ENCODE measurements at regions not wholly inside any gene's neighbourhood (a gene's known extent, or its start where the extent isn't known, plus 50 kb on each side); places are given as distances from the start of the nearest gene placed in this dataset.

DNA sequence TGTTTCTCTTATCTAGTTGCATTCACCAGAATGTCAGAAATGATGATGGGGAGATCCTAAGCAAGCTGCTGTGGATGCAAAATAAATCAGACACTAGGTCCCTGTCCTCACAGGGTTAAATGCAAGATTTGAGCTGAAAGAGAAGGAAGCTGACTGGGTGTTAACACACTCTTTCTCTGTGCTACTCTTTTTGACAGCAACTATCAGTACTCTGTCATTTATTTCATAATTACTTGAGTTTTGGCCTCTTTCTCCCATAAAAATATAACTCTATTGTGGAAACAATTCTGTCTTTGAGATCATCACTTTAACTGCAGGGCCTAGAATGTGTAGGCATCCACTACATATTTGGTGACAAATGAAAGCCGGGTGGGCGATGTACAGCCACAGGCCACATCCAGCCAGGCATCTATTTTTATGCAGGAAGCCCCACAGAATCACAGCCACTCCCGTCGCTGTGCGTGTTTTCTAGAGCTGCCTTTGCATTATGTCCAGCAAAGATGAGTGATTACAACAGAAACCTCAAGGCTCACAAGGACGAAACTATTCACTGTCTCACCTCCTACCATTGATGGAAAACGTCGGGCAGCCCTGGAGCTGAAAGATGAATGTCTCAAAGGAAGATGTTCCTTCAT lies 849.0 kb downstream of the RNF144A start:
- Histone ChIP-seq H3K27me3 (ENCODE audit: control insufficient read depth, insufficient read depth, low read length) (no peaks in the 10 kb centered on the region), H3K36me3 (replicated peaks; ENCODE audit: control insufficient read depth, insufficient read depth, low read length) (no peaks in the 10 kb centered on the region), H3K4me3 (ENCODE audit: insufficient read depth, low read depth, low read length) (no peak overlapping the region)
- DNase-seq = no peak

DNA sequence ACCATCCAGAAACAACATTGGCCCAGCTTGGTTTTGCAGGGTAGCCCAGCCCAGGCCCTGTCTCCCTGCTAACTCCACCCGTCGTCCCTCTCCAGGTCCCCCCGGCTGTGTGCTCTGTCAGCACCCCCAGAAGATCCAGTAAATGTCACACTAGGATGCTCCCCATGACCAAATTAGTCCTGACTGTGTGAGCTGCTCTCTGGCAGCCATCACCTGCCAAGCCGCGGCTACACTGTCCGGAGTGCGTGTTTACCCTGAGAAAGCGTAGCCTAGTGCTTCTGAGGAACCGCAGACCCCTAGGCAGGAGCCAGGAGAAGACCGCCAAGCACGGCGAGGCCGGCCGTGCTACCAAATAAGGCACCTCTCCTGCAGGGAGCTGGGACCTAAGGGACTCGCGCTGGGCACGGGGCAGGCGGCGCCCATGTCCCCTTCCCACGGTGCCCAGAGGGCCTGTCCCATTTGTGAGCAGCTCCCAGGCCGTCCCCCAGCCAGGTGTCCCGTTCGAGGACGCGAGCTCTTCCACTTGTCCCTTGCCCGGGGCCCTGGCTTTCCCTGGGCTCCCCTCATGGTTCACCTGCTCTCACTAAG lies 849.9 kb downstream of the RNF144A start:
- Histone ChIP-seq H3K4me3 (ENCODE audit: insufficient read depth, low read depth, low read length) (no peak overlapping the region), H3K27me3 (ENCODE audit: control insufficient read depth, insufficient read depth, low read length) (no peaks in the 10 kb centered on the region), H3K36me3 (replicated peaks; ENCODE audit: control insufficient read depth, insufficient read depth, low read length) (no peaks in the 10 kb centered on the region)
- DNase-seq = no peak

DNA sequence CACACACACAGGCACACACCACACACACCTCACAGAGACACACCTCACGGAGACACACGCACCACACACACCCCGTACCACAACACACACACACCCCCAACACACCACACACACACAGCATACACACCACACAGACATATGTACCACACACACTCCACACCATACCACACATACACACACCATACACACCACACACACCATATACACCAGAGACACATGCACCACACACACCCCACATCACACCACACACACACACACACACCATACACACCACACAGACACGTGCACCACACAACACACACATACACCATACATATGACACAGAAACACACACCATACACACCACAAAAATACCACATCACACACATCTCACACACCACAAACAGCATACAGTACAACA lies 850.7 kb downstream of the RNF144A start:
- Histone ChIP-seq H3K4me3 (ENCODE audit: insufficient read depth, low read depth, low read length) (no peak overlapping the region), H3K27me3 (ENCODE audit: control insufficient read depth, insufficient read depth, low read length) (no peaks in the 10 kb centered on the region), H3K36me3 (replicated peaks; ENCODE audit: control insufficient read depth, insufficient read depth, low read length) (no peaks in the 10 kb centered on the region)

DNA sequence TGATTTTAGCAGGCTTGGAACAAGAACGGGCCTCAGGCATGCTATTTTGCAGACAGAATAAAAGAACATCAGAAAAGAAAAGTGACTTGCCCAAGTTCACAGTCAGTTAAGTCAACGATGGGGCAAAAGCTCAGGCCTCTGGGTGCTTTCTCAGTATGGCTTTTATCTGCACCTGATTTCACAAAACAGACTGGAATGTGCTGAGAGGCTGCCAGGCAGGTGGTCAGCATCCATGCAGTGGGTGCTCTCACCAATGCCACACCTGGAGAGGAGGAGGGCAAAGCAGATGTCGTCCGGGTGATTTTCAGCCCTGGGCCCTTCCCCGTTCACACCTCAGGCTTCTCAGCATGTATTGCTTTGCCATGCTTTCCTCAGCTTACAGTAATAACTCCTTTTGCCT lies 854.6 kb downstream of the RNF144A start:
- Histone ChIP-seq H3K4me3 (ENCODE audit: insufficient read depth, low read depth, low read length) (no peak overlapping the region), H3K27me3 (ENCODE audit: control insufficient read depth, insufficient read depth, low read length) (no peaks in the 10 kb centered on the region), H3K36me3 (replicated peaks; ENCODE audit: control insufficient read depth, insufficient read depth, low read length) (no peaks in the 10 kb centered on the region)
- DNase-seq = no peak

More for the DNA sequence above, 850.7 kb downstream of the RNF144A start:
- no peak for DNase-seq

DNA sequence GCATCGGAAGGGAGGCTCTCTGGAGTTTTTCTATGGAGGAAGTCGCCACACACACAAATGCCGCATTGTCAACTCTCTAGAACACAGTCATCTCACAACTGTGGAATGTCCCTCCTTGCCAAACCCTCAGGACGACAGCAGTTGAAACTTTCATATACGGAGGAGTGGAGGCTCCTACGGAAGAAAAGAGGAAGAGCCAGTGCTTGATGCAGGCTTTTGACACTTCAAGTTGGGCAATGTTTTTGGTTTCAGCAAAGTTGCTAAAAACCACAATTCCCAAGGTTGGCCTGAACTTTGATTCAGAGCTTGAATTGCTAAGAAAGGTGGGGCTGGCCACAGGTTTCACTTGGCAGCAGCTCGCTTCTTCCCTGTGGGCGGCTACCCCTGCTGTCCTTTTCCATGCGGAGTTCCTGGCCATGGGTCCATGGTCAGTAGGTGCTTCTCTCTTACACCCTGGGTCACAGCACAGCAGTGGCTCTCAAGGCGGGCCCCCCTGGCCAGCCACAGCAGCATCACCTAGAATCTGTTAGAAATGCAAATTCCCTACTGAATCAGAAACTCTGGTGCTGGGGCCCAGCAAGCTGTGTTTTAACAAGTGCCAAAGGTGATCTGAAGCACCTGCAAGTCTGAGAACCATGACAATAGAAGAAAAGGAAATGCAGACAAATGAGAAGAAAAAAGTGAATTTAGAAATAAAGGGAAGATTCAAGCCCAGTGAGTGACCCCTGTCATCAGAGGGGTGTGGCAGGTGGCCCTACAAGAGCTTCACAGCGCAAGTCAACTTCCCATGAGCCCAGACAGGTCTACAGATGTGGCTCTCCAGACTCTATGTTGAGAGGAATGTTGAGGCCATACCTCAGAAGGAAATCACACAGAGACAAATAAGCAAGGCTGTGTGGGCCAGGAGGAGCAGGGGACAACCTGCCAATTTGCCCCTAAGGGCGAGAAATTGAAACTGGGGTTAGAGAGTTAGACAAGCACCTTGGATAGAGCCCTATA lies 856.4 kb downstream of the RNF144A start:
- Histone ChIP-seq H3K4me3 (ENCODE audit: insufficient read depth, low read depth, low read length) (no peak overlapping the region), H3K27me3 (ENCODE audit: control insufficient read depth, insufficient read depth, low read length) (no peaks in the 10 kb centered on the region), H3K36me3 (replicated peaks; ENCODE audit: control insufficient read depth, insufficient read depth, low read length) (no peaks in the 10 kb centered on the region)
- no peak for DNase-seq

DNA sequence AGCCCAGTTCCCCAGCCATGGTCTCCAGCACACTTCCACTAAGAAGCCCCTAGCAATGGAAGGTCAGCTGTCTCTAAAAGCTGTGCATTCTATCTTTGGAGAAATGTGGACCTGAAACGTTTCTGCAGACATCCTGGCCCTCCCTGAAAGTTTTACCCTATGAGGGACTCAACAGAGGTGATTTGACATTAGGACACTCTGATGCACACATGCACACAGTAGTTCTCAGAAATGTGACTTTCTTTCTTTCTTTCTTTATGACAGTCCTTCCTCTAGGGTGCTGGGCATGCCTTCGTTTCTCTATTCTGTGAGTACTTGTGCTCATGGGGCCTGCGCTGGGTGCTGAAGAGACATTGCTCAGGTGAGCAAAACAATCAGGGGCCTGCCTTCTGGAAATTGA lies 857.3 kb downstream of the RNF144A start:
- no peak overlapping the region for H3K4me3 ChIP-seq (ENCODE audit: insufficient read depth, low read depth, low read length)
- no peaks in the 10 kb centered on the region for H3K27me3 ChIP-seq (ENCODE audit: control insufficient read depth, insufficient read depth, low read length)
- H3K36me3 ChIP-seq (replicated peaks; ENCODE audit: control insufficient read depth, insufficient read depth, low read length) = no peaks in the 10 kb centered on the region
- no peak for DNase-seq

DNA sequence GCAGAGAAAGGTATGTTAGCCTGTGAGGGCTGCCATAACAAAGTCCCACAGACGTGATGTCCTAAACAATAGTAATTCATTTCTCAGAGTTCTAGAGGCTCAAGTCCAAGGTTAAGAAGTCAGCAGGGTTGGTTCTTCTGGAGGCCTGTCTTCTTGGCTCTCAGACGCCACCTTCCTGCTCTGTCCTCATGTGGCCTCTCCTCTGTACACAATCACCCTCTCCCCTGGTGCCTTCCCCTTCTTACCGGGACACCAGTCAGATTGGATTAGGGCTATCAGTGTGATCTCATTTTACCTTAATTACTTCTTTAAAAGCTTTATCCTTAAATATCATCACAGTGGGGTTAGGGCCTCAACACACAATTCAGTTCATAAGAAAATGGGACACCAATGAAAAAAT lies 860.5 kb downstream of the RNF144A start:
- Histone ChIP-seq H3K4me3 (ENCODE audit: insufficient read depth, low read depth, low read length) (no peak overlapping the region), H3K36me3 (replicated peaks; ENCODE audit: control insufficient read depth, insufficient read depth, low read length) (no peaks in the 10 kb centered on the region), H3K27me3 (ENCODE audit: control insufficient read depth, insufficient read depth, low read length) (no peaks in the 10 kb centered on the region)
- no peak for DNase-seq

DNA sequence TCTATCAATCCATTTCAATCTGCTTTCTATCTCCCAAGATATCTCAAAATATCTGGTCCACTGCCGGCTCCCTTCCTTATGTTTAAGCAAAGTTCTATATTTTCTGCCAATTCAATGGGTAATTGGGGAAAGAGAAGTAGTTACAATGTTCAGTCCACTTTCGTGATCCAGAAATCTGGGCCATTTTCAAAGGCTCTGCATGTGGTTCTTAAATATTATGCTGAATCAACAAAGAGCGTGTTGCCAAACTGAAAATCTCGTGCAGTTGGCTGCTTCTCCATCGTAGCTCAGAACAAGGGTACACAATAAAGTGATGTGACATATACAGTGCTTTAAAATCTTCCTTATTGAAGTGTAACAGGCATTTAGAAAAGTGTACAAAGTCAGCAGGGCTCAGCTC lies 863.1 kb downstream of the RNF144A start:
- no peaks in the 10 kb centered on the region for H3K27me3 ChIP-seq (ENCODE audit: control insufficient read depth, insufficient read depth, low read length)
- no peak for DNase-seq

DNA sequence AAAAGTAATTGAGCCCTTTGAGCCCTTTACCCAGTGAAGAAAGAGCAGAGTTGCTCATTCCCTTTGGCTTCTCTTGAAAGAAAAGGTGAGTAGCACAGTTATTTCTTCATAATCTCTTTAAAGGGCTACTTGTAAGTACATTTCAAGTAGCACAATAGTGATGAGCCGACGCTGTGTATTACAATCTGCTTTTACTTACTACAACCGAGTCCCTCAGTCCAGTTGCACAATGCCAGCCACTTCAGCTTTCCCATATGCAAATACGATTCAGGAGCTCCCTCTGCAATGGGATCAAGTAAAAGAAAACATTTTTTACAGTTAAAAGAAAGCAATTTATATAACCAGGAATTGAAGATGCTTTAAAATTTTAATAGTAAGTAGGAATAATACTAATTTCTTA lies 868.5 kb downstream of the RNF144A start:
- Histone ChIP-seq H3K27me3 (ENCODE audit: control insufficient read depth, insufficient read depth, low read length) (no peaks in the 10 kb centered on the region), H3K4me3 (ENCODE audit: insufficient read depth, low read depth, low read length) (no peak overlapping the region), H3K36me3 (replicated peaks; ENCODE audit: control insufficient read depth, insufficient read depth, low read length) (no peaks in the 10 kb centered on the region)
- DNase-seq = no peak

More for the DNA sequence above, 863.1 kb downstream of the RNF144A start:
- no peak overlapping the region for H3K4me3 ChIP-seq (ENCODE audit: insufficient read depth, low read depth, low read length)
- no peaks in the 10 kb centered on the region for H3K36me3 ChIP-seq (replicated peaks; ENCODE audit: control insufficient read depth, insufficient read depth, low read length)

DNA sequence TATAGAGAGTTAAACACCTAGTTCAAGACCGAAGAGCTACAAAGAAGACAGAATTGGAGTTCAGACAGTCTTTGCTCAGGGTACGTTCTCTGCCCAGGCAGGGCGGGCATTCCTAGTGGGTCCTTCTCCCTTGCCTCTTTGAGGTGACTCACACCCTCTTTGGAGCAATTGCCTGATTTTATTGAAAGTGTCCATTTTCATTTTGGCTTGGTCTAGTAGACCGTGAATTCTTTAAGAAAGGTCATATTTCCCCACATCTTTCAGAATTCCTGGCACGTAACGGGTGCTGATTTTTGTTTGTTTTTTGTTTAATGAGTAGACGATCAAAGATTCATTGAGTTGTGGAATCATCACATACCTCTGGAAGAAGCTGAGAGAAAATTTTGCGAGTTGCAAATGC lies 871.5 kb downstream of the RNF144A start:
- Histone ChIP-seq H3K4me3 (ENCODE audit: insufficient read depth, low read depth, low read length) (no peak overlapping the region), H3K36me3 (replicated peaks; ENCODE audit: control insufficient read depth, insufficient read depth, low read length) (no peaks in the 10 kb centered on the region), H3K27me3 (ENCODE audit: control insufficient read depth, insufficient read depth, low read length) (no peaks in the 10 kb centered on the region)
- no peak for DNase-seq

DNA sequence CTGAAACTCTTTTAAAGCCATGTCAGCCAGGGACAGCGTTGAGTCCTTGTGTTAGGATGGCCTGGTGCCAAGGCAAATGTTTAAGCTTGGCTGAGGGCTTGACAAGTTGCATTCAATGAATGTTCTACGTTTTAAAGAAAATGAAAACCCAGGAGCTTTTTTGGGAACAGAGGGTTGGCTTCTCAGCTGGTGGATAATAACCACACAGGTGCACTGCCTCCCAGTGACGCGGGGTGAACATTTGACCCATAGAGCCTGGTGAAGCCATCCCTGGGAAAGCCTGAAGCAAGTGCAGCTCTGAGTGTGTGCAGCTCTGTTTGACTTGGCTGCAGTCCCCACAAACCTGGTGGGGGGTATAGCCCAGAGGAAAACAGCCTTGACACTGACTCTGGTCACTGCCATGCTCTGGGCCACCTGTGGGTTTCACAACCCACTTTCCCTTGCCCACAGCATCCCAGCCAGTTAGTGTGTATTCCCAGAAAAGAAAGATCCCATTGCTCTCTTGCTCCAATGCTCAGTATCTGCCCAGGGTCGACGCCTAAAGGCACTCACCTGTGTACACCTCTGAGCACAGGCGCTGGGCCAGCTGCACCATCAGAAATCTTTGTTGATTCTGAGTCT lies 874.9 kb downstream of the RNF144A start:
- no peak overlapping the region for H3K4me3 ChIP-seq (ENCODE audit: insufficient read depth, low read depth, low read length)
- no peak for DNase-seq
- H3K27me3 ChIP-seq (ENCODE audit: control insufficient read depth, insufficient read depth, low read length) = no peaks in the 10 kb centered on the region
- H3K36me3 ChIP-seq (replicated peaks; ENCODE audit: control insufficient read depth, insufficient read depth, low read length) = no peaks in the 10 kb centered on the region

DNA sequence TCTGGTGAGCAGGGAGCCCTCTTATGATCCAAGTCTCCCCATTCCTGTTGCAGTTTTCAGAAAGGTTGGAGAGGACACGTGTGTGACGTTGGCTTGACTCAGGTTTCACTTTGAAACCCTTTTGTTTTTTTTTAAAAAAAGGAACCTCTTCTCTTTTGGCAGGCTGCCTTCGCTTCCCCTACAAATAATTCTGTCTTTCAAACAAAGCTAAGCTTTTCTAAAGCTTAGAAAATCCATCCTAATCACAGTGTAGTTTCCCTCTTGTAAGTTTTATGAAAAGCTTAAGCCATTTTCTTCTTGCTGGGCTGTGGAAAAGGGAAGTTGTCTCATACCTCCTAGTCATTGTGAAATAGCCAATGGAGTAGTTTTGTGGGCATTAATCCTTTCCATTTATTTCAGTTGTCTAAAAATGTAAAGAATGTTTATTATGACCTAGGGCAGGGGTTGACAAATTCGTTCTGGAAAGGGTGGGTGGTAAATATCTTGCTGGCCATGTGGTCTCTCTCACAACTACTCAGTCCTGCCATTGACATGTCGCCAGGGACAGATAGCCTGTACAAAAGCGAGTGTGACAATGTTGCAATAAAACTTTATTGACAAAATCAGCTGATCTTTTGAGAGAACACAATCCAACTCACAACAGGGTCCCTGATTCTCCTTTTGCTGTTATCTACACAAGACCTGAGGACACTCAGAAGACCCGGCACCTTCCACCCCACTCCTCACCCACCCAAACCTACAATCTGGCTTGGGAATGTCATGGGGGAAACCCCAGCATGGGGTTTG lies 878.8 kb downstream of the RNF144A start:
- Histone ChIP-seq H3K36me3 (replicated peaks; ENCODE audit: control insufficient read depth, insufficient read depth, low read length) (no peaks in the 10 kb centered on the region), H3K27me3 (ENCODE audit: control insufficient read depth, insufficient read depth, low read length) (no peaks in the 10 kb centered on the region), H3K4me3 (ENCODE audit: insufficient read depth, low read depth, low read length) (no peak overlapping the region)
- DNase-seq = no peak

DNA sequence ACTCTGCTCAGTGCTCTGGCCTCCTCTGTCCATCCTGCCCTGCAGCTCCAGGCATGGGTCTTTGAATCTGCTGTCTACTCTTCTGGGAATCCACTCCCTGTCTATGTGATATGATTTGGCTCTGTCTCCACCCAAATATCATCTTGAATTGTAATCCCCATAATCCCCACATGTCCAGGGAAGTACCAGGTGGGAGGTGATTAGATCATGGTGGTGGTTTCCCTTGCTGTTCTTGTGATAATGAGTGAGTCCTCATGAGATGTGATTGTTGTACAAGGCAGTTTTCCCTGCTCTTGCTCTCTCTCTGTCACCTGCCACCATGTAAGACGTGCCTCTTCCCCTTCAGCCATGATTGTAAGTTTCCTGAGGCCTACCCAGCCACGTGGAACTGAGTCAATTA lies 881.8 kb upstream of the ID2 start:
- no peaks in the 10 kb centered on the region for H3K27me3 ChIP-seq (ENCODE audit: control insufficient read depth, insufficient read depth, low read length)
- DNase-seq = no peak
- H3K4me3 ChIP-seq (ENCODE audit: insufficient read depth, low read depth, low read length) = no peak overlapping the region
- no peaks in the 10 kb centered on the region; the same call in 1 of the 2 replicates for H3K36me3 ChIP-seq (replicated peaks; ENCODE audit: control insufficient read depth, insufficient read depth, low read length)

DNA sequence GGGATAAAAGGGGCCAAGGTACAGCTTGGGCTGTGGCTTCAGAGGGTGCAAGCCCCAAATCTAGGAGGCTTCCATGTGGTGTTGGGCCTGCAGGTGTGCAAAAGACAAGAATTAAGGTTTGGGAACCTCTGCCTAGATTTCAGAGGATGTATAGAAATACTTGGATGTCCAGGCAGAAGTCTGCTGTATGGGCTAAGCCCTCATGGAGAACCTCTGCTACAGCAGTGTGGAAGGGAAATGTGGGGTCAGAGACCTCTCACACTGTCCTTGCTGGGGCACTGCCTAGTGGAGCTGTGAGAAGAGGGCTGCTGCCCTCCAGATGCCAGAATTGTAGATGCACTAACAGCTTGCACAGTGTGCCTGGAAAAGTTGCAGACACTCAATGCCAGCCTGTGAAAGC lies 880.6 kb upstream of the ID2 start:
- Histone ChIP-seq H3K27me3 (ENCODE audit: control insufficient read depth, insufficient read depth, low read length) (no peaks in the 10 kb centered on the region), H3K36me3 (replicated peaks; ENCODE audit: control insufficient read depth, insufficient read depth, low read length) (no peaks in the 10 kb centered on the region; the same call in 1 of the 2 replicates), H3K4me3 (ENCODE audit: insufficient read depth, low read depth, low read length) (no peak overlapping the region)
- DNase-seq = no peak
